TTC549 (cell line): ENCODE measurements at regions not wholly inside any gene's neighbourhood (a gene's known extent, or its start where the extent isn't known, plus 50 kb on each side); places are given as distances from the start of the nearest gene placed in this dataset.
"Not testable (repeated sequence)": the region's sequence is repeated elsewhere in the genome, so short reads cannot be mapped to it uniquely, and the experiment has no call there.

Experiments used
- FAIRE-seq: peaks from 2 replicates; lab custom pipeline; 2012; peaks lifted over from hg19 to GRCh38; lab: Jason Lieb, UNC

DNA sequence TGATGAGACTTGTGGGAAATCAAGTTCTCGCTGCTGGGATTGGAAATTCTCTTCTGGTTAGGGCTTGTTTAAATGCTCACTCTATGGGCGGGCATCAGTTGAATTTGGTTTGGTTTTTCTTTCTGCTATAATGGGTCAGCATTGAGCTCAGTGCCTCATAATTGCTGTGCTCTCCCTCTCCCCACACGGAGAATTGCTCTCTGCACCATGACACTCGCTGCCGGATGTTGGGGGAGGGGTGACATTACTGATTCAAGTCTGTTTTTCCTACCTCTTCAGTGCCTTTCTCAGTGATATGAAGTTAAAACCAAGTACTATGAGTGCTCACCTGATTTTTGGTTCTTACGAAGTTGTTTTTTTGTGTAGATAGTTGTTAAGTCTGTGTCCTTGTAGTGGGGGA, 599.6 kb downstream of the EPM2A start:
- FAIRE-seq = no peak

DNA sequence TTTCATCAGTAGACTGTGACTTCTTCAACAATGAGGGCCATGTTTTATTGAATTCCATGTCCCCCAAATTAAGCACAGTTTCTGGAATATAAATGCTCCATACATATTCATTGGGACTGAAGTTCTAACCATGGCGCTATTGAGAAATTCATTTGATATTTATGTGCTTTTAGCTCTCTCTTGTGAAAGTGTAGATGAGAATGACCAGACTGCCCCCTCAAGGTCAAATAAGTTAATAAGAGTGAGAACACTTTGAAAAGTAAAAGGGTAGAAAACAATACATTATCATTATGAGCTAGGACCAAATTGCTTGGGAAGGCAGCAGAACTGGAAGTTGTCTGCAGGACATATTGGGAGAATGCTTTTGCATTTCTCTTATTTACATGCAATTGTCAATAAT, 597.9 kb downstream of the EPM2A start:
- FAIRE-seq = no peak

DNA sequence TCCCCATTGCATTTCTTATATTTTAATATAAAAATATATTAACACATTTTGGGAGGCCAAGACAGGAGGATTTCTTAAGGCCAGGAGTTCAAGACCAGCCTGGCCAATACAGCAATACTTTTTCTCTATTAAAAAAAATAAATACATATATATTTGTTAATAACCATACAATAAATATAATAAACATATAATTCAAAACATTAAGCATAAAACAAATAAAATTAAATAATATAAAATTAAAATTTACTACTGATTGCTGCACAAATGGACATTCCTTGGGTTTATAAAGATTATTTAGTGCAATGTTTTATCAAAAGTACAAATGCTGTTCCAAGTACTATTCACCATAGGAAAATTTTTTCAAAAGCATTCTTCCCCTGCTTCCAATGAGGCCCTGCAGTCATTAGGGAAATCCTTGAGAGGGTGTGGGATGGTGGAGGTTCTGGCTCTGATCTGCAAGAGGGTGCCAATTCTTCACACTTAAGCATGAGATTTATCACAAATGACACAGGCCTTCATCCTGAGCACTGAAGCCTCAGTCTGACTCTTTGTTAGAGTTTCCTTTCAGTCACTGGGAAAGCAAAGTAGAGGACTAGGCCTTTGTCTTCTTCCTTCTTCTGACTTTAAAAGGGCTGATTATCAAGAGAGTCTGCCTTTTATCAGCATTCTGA, 596.7 kb downstream of the EPM2A start:
- no peak for FAIRE-seq

DNA sequence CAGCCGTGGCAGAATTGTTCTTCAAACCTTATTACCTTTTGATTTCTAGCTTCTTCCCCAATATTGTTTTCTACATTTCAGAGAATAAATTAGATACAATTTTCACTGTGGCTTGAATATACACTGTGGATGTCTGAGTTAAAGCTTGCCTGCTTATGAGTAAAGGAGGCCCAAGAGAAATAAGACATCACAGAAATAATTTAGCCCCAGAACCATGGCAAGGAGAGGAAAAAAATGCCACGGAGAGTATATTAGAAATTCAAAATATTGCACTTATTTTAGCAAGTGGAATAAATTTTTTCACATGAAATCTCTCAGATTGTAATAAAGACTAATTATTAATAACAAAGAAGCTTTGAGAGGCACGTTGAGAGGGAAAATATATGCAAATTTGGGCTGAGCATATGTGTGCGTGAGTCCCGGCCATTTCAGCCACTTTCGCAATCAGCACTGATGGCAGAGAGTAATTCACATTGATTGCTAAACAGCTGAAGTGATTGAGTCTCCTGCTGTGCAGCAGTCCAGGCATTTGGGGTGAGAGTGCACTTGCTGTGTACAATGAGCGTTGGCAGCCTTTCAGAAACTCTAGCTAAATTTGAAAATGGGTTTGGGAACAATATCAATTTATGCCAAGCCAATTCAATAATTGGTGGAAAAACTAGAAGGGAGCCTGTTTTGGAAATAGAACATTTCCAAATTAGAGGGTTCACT, 596.0 kb downstream of the EPM2A start:
- FAIRE-seq = no peak

DNA sequence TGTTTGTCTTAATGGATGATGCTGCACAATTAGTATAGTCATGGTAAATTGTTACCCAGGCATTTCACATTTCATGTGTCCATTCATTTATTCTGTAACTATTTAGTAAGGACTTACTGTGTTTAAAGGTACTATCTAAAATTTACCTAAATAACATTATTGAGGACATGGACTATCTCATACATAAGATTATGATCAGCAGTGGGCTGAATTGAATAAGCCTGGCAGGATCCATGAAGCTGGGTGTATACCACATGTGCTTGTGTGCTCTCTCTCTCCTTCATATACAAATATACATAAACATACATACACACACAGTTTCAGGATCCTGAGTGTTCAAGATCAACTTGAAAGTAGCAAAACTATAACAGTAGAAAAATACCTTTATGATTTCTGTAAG, 595.4 kb downstream of the EPM2A start:
- no peak for FAIRE-seq

DNA sequence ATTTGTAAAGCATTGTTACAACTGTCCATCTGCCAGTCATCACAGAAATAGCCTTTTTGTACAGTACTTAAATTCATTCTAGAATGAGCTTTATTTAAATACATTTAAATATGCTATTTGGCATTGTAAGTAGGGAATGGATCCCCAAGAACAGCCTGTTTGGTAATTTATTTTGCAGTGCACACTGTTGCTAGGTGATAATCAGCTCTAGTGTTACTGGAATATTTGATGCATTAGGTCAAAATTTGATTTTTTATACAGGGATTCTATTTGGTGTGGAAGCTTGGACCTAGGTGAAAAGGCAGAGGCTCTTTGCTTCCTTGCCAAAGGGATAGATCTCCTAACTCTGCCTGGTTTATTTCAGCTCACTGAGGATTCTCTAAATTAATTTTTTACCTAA, 593.7 kb downstream of the EPM2A start:
- no peak for FAIRE-seq

DNA sequence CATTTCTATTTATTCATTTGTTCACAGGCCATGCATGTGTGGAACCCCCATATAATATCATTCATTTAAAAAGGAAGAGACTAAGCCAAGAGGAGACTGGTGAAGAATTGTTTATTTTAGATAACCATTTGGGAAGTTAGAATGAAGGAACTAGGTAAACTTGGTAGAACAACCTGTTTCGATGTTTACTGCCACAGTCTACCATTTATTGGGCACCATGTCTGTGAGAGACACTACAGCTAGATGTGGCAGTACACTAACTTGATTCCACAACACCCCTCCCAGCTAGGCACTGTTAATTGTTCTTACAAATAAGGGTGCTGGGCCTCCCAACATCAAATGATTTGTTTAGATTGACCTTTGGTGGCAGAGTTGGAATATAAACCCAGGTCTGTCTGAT, 592.4 kb downstream of the EPM2A start:
- FAIRE-seq = no peak

DNA sequence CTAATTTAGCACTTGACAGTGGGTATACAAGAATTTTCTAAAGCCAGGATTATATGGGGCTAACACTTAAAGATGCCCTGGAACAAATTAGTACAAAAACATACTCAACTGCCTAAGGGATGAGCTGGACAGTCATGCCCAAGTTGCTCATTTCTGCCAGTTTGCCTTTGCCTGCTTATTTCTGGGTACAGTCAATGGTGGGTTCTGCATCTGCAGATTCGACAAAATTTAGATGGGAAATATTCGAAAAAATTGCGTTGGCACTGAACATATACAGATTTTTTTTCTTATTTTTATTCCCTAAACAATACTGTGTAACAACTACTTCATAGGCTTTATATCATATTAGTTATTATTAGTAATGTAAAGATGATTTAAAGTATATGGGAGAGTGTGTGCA, 591.9 kb downstream of the EPM2A start:
- no peak for FAIRE-seq

DNA sequence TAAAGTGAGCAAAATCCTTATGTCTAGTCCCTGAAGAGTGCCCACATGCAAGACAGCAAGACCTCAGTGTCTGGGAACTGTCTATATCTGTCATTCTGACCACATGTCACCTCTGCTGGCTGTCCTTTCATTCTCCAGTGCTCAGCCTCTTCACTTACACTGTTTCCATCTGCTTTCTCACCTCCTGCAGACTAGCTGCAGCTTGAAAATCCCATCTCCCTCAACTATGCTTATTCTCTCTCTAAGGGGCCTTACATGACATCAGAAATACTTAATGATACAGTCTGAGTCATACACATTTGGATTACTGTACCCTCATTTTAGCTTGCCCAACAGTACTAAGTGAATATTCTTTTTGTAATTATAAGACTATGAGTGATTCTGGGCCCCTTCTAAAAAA, 587.8 kb downstream of the EPM2A start:
- FAIRE-seq = no peak

DNA sequence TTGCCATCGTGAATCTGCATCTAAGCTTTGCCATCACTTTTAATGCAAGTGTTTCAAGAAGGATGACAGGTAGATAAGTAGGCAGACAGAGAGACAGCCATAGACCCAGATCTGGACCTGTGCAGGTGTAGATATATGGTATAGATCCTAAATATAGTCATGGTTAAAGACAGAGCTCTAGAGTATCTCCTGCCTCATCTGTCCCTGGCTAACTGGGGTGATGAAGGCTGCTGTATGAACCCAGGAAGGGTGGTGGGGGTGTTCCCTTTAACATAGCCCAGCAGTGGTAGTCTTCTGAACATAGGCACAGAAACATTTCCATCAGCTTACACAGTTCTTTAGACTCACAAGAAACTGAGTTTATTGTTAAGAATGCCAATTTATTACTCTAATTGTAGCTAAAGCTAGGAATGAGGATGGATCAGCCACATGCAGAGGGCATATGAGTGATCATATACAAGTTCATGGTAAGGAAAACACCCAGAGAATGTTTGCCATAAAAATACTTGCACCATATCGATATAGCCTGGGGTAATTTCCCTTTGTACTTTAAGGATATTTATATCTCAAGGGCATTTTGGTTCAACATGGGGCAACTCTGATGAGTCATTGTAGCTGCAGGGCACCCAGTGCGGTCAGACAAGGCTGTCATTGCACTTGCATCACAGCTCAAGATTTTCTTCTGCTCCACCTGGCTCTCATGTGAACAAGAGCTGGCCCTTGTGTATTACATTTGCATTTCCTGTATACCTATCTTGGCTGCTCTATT, 587.2 kb downstream of the EPM2A start:
- no peak for FAIRE-seq

DNA sequence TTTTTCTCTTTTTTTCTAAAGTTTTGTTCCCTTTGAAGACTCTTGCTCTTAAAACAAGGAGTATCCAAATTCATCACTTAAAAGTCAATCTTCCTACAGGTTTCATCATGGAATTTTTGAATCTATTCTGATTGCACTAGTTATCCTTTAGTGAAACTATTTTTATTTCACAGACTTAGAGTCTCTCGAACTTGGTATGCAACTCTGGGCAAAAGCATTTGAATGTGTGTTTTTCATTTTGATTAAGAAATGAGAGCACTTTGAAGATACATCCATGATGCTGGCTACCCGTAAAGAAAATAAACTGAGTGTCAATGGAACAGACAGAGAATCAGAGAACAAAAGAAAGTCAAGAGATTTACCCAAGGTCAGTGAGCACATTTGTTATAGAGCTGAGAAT, 586.5 kb downstream of the EPM2A start:
- FAIRE-seq = no peak

DNA sequence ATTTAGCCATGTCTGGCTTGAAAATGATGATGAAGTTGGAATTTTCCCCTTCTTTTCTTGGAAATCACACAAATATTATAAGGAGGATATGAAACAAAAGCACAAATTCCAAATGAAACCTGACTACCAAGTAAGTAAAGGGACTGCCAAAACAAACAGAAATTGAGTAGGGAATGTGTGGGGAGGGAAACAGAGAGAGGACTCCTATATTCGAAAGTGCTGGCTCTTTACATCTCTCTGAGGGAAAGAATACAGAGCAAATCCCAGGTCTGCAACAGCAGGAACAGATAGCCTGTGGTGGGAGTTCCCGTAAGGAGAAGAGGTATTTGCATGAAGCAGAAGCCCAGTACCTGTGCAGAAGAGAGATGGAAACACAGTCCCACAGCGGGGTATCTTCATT, 583.7 kb downstream of the EPM2A start:
- no peak for FAIRE-seq

DNA sequence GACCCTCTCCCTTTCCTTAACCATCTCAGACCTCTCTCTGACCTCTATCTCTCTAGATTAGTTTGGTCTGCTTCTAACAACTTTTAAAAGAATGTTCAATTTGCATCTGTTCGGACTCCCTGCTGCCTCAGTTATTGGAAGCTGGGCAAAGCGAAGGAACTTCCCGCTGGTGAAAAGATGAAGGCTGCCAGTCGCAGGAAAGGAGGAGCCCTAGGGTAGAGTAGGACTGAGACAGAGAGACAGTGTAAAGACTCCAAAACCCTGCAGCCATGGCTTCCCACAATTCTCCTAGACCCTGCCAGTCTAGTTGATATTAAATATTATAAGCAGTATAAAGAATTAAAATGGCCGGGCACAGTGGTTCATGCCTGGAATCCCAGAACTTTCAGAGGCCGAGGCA, 581.8 kb downstream of the EPM2A start:
- no peak for FAIRE-seq

DNA sequence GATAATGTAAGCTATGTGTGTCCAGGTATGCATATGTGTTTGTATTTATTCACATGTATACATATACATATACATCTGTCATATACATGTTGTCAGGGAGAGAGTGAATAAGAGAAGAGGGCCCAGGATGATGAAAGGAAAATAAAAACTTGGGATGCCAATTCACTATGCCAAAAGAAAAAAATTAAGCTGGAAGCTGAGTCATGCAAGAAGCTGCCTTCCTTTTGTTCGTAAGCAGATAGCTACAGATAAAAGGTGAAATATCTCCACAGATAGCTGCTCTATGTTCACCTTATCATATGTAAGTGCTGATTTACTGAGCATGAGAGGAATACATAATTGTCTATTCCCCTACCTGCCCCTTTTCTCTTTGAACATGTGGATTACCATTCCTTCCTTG, 579.9 kb downstream of the EPM2A start:
- FAIRE-seq = no peak

DNA sequence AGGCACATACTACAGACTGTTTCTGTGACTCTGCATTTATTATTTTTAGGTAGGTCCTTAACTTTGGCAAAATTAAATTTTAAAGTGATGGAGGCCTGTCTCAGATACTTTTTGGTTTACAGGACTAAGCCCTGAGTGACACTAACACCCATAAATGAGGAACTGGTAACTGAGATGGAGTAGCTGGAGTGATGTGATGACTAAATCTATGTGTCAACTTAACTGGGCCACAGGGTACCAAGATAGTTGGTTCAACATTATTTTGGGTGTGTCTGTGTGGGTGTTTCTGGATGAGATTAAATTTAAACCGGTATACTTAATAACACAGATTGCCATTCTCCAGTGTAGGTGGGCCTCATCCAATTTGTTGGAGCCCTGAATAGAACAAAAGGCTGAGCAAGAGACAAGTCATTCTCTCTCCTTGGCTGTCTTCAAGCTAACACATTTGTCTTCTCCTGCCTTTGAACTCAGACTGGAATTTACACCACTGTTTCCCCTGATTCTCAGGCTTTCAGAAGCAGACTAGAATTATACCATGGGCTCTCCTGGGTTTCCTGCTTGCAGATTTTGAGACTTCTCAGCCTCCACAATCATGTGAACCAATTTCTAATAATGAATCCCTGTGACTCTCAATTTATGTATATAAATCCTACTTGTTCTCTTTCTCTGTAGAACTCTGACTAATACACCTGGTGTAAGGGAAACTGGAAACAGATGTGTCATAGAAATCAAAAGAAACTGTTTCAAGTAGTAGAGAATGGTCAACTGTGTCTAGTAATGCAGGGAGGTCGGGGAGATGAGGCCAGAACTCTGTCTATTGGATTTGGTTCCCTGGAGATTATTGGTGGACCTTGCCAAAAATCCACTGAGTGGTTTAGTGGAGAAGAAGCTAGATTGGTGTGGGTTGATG, 579.2 kb downstream of the EPM2A start:
- no peak for FAIRE-seq

DNA sequence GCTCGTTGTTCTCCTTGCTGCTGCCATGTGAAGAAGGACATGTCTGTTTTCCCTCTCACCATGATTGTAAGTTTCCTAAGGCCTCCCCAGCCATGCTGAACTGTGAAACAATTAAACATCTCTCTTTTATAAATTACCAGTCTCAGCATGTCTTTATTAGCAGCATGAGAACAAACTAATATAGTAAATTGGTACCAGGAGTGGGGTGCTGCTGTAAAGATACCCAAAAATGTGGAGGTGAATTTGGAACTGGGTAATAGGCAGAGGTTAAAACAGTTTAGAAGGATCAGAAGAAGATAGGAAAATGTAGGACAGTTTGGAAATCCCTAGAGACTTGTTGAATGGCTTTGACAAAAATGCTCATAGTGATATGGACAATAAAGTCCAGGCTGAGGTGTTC, 576.7 kb downstream of the EPM2A start:
- not testable (repeated sequence) for FAIRE-seq

DNA sequence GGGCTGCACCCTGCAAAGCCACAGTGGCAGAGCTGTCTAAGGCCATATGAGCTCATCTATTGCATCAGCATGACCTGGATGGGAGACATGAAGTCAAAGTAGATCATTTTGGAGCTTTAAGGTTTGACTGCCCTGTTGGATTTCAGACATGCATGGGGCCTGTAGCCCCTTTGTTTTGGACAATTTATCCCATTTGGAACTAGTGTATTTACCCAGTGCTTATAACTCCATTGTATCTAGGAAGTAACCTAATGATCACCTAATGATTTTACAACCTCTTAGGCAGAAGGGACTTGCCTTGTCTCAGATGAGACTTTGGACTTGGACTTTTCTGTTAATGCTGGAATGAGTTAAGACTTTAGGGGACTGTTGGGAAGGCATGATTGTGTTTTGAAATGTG, 575.4 kb downstream of the EPM2A start:
- FAIRE-seq = no peak

DNA sequence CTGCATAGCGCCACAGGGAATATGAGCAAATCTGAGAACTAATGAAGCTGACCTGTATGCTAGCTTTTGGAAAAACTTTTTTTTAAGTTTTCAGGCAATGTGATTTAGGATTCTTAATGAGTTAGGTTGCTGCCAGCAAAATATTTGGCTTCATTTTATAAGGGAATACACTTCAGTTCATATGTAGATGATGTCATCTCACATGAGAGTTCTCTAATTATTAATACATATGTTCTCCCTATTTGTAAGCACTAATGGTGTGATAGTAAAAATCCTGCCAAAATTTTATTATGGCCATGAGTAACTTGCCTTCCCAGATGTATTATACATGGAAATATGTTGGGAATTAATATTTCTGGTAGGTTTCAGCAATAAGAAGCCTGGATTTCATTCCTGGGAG, 573.8 kb downstream of the EPM2A start:
- FAIRE-seq = no peak

DNA sequence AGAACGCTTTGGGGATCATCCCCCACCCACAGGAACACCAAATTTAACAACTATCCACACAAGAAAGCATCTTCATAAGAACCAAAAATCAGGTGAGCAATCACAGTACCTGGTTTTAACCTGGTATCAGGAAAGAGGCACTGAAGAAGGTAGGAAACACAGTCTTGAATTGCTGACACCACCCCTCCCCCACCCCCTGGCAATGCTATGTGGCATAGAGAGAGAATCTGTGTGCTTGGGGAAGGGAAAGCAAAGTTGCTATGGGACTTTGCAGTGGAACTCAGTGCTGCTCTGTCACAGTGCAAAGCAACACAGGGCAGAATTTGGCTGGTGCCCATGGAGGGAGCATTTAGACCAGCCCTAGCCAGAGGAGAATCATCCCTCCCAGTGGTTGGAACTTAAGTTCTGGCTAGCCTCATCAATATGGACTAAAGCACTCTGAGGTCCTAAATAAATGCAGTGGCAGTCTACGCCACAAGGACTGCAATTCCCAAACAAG, 565.5 kb downstream of the EPM2A start:
- FAIRE-seq = no peak

DNA sequence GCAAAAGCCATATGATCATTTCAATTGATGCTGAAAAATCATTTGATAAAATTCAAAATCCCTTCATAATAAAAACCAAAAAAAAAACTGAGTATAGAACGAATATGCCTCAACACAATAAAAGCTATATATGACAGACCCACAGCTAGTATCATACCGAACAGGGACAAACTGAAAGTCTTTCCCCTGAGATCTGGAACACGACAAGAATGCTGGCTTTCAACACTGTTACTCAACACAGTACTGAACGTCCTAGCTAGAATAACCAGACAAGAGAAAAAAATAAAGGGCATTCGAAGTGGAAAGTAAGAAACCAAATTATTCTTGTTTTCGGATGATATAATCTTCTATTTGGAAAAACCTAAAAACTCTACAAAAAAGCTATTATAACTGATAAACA, 559.9 kb downstream of the EPM2A start:
- FAIRE-seq = no peak

DNA sequence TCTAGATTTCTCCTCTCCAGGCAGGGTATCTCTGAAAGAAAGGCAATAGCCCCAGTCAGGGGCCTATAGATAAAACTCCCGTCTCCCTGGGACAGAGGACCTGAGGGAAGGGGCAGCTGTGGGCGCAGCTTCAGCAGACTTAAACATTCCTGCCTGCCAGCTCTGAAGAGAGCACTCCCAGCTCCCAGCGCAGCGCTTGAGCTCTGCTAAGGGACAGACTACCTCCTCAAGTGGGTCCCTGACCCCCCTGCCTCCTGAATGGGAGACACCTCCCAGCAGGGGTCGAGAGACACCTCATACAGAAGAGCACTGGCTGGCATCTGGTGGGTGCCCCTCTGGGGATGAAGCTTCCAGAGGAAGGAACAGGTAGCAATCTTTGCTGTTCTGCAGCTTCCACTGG, 556.9 kb downstream of the EPM2A start:
- FAIRE-seq = no peak

DNA sequence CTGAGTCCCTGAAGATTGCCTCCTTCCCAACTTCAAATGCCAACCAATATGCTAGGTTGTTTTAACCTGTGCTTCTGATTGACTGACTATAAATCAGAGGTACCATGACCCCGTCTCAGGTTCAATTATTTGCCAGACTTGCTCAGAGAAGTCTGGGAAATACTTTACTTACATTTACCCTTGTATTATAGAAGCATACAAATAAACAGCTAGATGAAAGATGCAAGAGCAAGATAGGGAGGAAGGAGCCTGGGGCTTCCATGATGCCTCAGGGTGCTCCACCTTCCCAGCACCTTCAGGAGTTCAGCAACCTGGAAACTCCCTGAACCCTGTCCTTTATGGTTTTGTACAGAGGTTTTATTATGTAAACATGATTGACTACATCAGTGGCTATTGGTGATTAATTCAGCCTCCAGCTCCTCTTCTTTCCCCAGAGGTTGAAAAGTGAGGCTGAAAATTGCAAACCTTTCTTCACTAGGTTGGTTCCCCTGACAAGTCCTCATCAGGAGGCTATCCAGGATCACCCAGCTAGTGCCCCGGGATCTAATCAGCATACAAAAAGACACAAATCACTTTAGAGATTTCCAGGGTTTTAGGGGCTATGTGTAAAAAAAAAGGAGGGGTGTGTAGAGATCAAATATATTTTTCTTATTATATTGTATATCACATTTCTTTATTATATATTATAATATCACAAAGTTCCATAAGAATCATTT, 547.7 kb downstream of the EPM2A start:
- FAIRE-seq = no peak
